ENCODE measurements at regions not wholly inside any gene's neighbourhood (a gene's known extent, or its start where the extent isn't known, plus 50 kb on each side); places are given as distances from the start of the nearest gene placed in this dataset.

DNA sequence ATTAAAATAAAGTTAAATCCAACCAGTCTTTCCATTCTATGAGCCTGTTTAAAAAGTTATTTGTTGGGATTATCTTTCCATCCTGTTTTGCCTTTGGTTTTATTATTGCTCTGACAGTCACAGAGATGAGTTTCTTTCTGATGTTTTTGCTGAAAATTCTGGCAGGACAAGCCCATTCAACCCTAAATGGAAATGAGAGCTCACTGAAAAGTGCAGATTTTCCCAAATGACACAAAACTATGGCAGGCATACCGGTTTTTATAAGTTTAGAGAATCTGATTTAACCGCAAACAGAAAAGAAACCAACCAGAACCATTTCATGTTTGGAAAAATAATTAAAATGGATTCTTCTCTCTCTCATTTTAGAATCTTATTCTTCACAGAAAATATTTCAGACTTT lies 238.1 kb upstream of the SGO1 start:
- Histone ChIP-seq H3K9me3 (peaks cover 0 to 28% (median 20%) of the 10 kb centered on the region in 8 donors), H3K36me3 (no peaks in the 10 kb centered on the region), H3K27ac (no peak overlapping the region), H3K27me3 (replicated peaks in 1 of 7) (no peaks in the 10 kb centered on the region), H3K4me1 (no peaks in the 10 kb centered on the region), H3K4me3 (no peak overlapping the region)
- intact Hi-C loops (cut with DNase I; ENCODE audit: low total_unique reads) = no loop called here
- TF ChIP-seq, protein P1, sequence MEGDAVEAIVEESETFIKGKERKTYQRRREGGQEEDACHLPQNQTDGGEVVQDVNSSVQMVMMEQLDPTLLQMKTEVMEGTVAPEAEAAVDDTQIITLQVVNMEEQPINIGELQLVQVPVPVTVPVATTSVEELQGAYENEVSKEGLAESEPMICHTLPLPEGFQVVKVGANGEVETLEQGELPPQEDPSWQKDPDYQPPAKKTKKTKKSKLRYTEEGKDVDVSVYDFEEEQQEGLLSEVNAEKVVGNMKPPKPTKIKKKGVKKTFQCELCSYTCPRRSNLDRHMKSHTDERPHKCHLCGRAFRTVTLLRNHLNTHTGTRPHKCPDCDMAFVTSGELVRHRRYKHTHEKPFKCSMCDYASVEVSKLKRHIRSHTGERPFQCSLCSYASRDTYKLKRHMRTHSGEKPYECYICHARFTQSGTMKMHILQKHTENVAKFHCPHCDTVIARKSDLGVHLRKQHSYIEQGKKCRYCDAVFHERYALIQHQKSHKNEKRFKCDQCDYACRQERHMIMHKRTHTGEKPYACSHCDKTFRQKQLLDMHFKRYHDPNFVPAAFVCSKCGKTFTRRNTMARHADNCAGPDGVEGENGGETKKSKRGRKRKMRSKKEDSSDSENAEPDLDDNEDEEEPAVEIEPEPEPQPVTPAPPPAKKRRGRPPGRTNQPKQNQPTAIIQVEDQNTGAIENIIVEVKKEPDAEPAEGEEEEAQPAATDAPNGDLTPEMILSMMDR (IDR thresholded peaks at IDR 0.05 in 8 of 11, conservative IDR thresholded peaks at IDR 0.05 in 3 of 11) = no peak
- no peak for TF ChIP-seq POLR2A (IDR thresholded peaks at IDR 0.05)
- TF ChIP-seq POLR2AphosphoS5 (IDR thresholded peaks at IDR 0.05) = no peak
- DNase-seq = no peak
- 81 to 91% (median 84%) methylated on average over 2 of the region's 2 CpGs for WGBS, 5 donors

DNA sequence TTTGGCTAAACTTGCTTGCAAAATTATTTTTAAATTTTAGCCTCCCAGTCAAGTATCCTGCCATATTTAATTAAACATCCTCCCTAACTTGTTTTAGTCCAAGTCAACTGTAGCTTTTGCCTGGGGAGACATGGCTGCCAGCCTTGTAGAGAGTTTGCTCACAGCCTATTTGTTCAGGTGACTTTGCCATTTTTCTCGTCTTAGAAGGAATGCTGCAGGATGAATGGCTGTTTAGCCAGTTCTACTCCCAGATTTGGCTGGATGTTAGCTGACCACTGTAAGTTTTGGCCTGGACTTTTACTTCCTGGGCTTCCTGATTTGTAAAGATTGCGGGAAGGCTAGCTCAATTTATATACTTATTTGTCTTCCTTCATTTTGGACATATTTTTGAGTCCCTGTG lies 236.4 kb upstream of the SGO1 start:
- no peaks in the 10 kb centered on the region for H3K36me3 ChIP-seq
- intact Hi-C loops (cut with DNase I; ENCODE audit: low total_unique reads) = no loop called here
- WGBS, 5 donors = 68 to 89% (median 86%) methylated on average over 2 of the region's 2 CpGs
- no peak overlapping the region for H3K4me3 ChIP-seq
- no peak overlapping the region for H3K27ac ChIP-seq
- TF ChIP-seq, protein P1 (IDR thresholded peaks at IDR 0.05 in 8 of 11, conservative IDR thresholded peaks at IDR 0.05 in 3 of 11) = no peak
- TF ChIP-seq POLR2AphosphoS5 (IDR thresholded peaks at IDR 0.05) = no peak
- TF ChIP-seq POLR2A (IDR thresholded peaks at IDR 0.05) = no peak
- no peak for DNase-seq
- no peaks in the 10 kb centered on the region for H3K4me1 ChIP-seq
- H3K9me3 ChIP-seq = peaks cover 0 to 14% (median 9%) of the 10 kb centered on the region in 8 donors
- H3K27me3 ChIP-seq (replicated peaks in 1 of 7) = no peaks in the 10 kb centered on the region

DNA sequence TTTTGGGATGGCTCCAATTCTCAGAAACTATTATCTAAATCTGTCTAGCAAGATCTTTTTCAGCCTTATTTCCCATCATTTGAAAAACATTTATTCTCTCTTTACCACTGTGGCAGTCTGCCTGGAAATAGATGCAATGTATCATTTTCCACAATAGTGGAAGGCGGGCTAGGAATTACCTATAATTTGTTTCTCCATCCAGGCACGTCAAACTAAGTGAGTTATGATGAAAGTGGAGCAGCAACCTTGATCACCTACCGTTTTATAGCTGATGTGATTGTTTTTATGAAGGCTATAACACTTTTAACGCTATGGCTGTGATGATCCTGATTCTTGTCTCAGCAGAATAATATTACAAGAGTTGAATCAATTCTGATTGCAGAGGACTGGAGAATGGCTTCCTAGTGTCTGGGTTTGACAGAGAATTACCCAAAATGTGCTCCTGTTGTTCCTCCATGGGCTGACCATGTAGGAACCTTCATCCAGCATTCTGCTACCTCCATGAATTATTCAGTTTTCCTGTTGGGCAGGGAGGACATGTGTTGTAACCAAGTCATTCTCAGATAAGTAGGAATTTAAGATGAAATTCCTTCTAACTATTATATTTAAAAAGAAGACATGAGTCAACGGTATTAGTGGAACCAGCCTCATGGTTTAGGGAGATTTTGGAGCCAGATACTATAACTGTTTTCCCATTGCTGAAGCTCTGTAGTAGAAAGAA lies 231.5 kb upstream of the SGO1 start:
- WGBS, 5 donors = 71 to 86% (median 77%) methylated on average over 5 of the region's 5 CpGs
- no peaks in the 10 kb centered on the region for H3K9me3 ChIP-seq
- H3K4me3 ChIP-seq = no peak overlapping the region
- H3K27ac ChIP-seq = no peak overlapping the region
- no peaks in the 10 kb centered on the region for H3K4me1 ChIP-seq
- no peak for DNase-seq
- TF ChIP-seq, protein P1 (IDR thresholded peaks at IDR 0.05 in 8 of 11, conservative IDR thresholded peaks at IDR 0.05 in 3 of 11) = no peak
- TF ChIP-seq POLR2A (IDR thresholded peaks at IDR 0.05) = no peak
- TF ChIP-seq POLR2AphosphoS5 (IDR thresholded peaks at IDR 0.05) = no peak
- H3K27me3 ChIP-seq (replicated peaks in 1 of 7) = no peaks in the 10 kb centered on the region
- intact Hi-C loops (cut with DNase I; ENCODE audit: low total_unique reads) = no loop called here
- H3K36me3 ChIP-seq = no peaks in the 10 kb centered on the region

DNA sequence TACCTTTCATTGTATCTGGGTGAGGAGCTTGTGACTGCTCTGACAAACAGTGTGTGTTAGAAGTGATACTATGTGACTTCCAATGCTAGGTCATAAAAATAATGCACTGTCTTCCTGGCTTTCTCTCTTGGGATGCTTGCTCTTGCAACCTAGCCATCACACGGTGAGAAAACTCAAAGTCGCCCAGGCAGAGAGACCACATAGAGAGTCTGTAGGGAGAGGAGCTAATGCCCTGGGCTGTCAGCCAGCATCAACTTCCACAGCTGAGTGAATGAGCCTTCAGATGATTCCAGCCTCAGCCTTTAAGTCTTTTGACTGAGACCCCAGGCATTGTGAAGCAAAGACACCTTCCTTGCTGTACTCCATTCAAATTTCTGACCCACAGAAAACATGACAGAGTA lies 220.6 kb upstream of the SGO1 start:
- no peaks in the 10 kb centered on the region for H3K9me3 ChIP-seq
- no peaks in the 10 kb centered on the region for H3K4me1 ChIP-seq
- intact Hi-C loops (cut with DNase I; ENCODE audit: low total_unique reads) = no loop called here
- no peaks in the 10 kb centered on the region for H3K36me3 ChIP-seq
- no peak overlapping the region for H3K27ac ChIP-seq
- WGBS, 5 donors = 53 to 86% (median 70%) methylated on average over 2 of the region's 2 CpGs
- H3K4me3 ChIP-seq = no peak overlapping the region
- H3K27me3 ChIP-seq (replicated peaks in 1 of 7) = no peaks in the 10 kb centered on the region
- TF ChIP-seq POLR2AphosphoS5 (IDR thresholded peaks at IDR 0.05) (no peak), POLR2A (IDR thresholded peaks at IDR 0.05) (no peak)
- TF ChIP-seq, protein P1 (IDR thresholded peaks at IDR 0.05 in 8 of 11, conservative IDR thresholded peaks at IDR 0.05 in 3 of 11) = no peak
- DNase-seq = no peak

All from spleen (tissue), 11 donors.